Choroid plexus epithelial cell (primary cell): ENCODE measurements at regions not wholly inside any gene's neighbourhood (a gene's known extent, or its start where the extent isn't known, plus 50 kb on each side); places are given as distances from the start of the nearest gene placed in this dataset.
A peak's percentile ranks its signal among the peaks of the same experiment; 100 is the strongest.

Experiments
- DNase-seq: peaks from one replicate; pipeline ENCODE4 v3.0.0-alpha.2; 2010; ENCODE audit warnings: low read depth
- H3K4me3 ChIP-seq: 2 replicates; pipeline ENCODE4 v1.5.1; 2011; ENCODE audit warnings: low read depth, mild to moderate bottlenecking, control low read depth, low read length, moderate library complexity
- TF ChIP-seq, protein P1 (sequence below): conservative IDR thresholded peaks from 2 replicates; pipeline ENCODE4 v1.5.1; 2011; ENCODE audit warnings: low read depth, mild to moderate bottlenecking, control low read depth, inconsistent platforms, low read length, moderate library complexity

DNA sequence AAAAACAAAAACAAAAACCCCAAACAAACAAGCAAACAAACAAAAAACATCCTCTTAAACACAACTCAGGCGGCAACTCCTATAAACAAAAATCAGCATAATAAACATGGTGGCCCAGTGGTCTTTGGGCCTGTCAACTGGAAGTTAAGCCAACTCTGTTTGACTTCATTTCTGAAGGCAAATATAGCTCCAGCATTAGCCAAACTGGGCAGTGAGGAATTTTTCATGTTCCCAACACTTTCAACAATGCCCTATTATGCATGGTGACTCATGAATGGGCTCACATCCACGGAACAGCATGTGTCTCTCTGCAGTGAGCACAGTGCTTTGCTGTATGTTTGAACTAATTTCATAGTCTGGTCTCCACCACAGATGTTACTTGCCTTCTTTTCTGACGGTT, 143.9 kb upstream of the STC2 start:
- TF ChIP-seq, protein P1, sequence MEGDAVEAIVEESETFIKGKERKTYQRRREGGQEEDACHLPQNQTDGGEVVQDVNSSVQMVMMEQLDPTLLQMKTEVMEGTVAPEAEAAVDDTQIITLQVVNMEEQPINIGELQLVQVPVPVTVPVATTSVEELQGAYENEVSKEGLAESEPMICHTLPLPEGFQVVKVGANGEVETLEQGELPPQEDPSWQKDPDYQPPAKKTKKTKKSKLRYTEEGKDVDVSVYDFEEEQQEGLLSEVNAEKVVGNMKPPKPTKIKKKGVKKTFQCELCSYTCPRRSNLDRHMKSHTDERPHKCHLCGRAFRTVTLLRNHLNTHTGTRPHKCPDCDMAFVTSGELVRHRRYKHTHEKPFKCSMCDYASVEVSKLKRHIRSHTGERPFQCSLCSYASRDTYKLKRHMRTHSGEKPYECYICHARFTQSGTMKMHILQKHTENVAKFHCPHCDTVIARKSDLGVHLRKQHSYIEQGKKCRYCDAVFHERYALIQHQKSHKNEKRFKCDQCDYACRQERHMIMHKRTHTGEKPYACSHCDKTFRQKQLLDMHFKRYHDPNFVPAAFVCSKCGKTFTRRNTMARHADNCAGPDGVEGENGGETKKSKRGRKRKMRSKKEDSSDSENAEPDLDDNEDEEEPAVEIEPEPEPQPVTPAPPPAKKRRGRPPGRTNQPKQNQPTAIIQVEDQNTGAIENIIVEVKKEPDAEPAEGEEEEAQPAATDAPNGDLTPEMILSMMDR, result no peak
- H3K4me3 ChIP-seq, result no peak overlapping the region
- DNase-seq, result peak; percentile 98

DNA sequence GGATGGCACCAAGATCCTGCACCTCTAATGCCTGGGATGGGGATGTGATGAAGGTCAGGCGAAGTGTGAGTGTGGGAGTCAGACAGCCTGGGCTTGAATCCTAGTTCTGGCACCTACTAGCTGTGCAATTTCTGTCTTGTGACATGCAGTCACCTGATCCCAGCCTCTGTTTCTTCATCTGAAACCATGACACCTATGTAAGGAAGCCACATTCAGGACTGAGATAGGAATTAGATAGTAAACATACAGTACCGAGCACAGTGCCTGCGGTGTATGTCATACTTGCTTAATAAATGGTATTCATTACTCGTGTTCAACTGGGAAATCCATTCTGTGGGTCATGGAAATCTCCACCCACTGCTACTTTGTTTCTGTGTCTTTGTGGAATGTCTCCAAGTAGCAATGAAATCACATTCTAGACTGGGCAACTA, 140.6 kb upstream of the STC2 start:
- H3K4me3 ChIP-seq, result no peak overlapping the region
- TF ChIP-seq, protein P1, result no peak
- peak; percentile 46 for DNase-seq

DNA sequence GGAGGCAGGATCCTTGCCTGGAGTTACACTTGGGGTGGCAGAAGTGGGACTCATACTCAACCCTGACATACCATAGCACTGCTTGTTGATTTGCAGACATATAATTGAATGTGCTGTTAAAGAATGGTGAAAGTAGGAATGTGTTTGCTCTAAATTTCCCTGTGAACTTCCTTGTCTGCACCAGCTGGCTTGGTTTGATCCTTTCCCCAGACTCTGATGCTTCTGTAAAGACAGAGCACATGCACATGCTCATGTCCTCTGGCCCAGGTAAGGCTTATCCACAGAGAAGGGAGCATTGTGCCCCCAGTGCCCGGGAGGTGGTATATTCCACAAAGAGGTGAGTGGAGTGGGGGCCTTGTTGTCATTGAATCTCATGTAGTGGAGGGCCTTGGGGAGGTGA, 138.0 kb upstream of the STC2 start:
- TF ChIP-seq, protein P1, result no peak
- H3K4me3 ChIP-seq, result no peak overlapping the region
- no peak for DNase-seq

DNA sequence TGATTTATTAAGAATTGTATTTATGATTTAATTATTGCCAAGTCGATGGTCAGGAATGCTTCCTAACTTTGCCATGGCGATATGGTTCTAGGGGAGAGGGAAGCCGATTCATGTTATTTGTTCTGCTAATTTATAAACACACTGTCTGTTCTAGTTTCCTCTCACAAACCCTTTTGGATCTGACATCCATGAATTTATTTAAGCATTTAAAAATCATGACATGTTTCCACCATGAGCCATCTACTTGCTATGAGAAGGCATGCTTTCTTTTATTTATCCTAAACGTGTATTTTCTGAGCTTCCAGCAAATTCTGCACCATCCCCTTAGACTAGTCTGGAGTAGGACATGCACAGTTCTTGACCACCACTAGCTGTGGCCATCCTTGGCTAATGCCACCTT, 136.6 kb upstream of the STC2 start:
- no peak overlapping the region for H3K4me3 ChIP-seq
- no peak for DNase-seq
- TF ChIP-seq, protein P1, result no peak

DNA sequence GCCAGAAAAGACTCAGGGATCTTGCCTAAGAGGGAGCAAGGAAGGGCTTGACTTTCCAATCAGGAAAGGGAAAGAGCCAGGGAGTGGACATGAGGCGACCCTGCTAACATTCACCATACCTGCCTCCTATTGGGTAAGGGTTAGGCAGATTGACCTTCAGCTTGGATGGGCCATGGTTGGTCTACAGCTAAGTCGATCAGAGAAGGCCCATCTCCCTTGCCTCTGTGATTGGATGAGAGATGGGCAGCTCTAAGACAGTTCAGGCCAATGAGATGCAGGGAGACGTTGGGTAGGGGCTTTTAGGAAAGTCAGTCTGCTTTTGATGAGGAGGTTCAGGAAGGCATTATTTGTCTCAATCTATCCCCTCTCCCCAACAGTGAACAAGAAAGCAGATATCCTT, 135.0 kb upstream of the STC2 start:
- DNase-seq, result no peak
- TF ChIP-seq, protein P1, result no peak
- H3K4me3 ChIP-seq, result no peak overlapping the region

DNA sequence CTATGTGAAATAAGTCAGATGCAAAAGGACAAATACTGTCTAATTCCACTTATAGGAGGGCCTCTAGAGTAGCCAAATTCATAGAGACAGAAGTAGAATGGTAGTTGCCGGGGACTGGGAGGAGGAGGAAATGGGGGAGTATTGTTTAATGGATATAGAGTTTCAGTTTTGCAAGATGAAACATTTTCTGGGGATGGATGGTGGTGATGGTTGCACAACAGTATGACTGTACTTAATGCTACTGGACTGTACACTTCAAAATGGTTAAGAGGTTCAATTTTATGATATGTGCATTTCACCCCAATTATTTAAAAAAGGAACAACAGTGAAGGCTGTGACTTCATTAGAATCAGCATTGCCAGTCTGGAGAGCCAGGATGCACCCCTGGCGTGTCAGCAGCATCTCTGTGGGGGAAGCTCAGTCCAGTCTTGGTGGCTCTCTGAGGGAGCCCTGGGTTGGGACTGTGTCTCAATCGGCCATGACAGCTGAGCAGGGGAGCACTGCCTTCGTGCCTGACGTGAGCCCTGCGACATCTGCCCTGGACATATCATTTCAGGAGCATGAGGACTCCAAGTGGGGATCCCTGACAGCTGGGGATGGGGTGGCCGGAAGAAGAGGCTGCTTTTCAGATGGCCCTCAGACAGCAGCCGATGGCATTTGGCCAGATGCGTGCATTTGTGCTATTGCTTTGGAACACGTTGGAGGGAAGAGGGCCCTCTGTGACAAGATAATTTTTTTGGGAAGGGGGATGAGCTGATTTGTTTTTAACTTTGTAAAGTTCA, 130.8 kb upstream of the STC2 start:
- TF ChIP-seq, protein P1, result no peak
- DNase-seq, result peak; percentile 76

DNA sequence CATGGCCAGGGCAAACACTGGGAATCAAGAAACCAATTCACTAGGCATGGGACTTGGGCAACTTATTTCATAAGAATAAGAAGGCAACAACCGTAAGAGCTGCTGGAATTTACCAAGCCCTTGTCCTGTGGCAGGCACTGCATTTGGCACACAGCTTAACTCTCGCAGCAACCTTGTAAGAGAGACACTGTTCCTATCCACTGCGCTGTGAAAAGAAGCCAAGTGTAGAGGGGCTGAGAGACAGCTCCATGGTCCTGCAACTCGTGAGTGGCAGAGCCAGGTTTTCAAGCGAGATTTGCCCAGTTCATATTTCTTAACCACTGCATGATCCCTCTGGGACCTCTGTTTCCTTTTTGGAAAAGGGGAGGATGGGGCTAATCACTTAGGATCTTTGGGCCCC, 129.3 kb upstream of the STC2 start:
- TF ChIP-seq, protein P1, result no peak
- DNase-seq, result no peak

More for the DNA sequence above, 130.8 kb upstream of the STC2 start:
- H3K4me3 ChIP-seq, result no peak overlapping the region

More for the DNA sequence above, 129.3 kb upstream of the STC2 start:
- H3K4me3 ChIP-seq, result no peak overlapping the region
